ENCODE measurements at regions not wholly inside any gene's neighbourhood (a gene's known extent, or its start where the extent isn't known, plus 50 kb on each side); places are given as distances from the start of the nearest gene placed in this dataset.

DNA sequence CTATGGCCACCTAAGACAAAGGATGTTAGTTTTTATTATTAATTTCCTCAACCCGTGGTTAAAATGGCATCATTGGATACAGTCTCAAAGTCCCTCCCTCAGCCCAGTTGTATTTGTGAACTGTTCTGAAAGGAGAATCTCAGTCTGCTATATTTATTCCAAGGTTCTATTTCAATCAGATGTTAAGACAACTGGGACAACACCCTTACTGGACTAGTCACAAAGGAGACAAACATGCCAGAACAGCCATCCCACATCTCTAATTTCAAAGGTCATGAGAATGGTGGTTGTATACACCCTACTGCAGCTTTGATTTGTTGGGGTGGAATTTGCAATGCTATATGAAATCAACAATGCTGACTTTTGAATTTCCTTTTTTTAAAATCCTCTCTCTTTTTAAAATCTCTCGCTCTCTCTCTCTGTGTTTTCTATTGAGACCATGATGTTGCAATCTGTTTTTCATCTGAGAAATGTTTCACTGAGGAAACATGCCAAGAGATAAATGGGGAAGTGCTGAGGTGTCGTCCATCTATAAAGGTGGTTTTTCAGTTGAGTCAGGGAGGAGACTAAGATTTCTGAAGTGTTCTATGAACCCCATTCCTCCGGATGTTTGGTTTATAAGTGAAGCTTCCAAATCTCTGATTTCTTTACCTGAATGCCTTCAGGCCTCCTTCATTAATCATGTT is 201.5 kb upstream of the GATB start:
- DNase-seq, result no peak

DNA sequence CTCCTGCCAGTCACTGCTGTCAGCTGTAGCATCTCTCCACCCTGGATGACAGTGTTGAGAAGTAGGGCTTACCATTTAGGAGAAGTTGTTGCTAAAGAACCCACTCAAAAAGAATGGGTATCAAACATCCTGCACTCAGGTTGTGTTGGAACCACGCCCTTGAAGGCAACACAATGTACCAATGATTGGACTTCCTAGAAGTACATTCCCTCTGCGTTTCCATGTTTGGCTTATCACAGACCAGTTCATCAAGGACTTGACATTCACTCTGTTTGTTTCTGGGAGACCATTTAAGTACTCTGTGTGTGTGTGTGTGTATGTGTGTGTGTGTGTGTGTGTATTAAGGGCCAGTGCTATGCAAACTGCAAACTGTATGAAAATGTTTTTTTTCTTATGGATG is 200.6 kb upstream of the GATB start:
- no peak for DNase-seq

DNA sequence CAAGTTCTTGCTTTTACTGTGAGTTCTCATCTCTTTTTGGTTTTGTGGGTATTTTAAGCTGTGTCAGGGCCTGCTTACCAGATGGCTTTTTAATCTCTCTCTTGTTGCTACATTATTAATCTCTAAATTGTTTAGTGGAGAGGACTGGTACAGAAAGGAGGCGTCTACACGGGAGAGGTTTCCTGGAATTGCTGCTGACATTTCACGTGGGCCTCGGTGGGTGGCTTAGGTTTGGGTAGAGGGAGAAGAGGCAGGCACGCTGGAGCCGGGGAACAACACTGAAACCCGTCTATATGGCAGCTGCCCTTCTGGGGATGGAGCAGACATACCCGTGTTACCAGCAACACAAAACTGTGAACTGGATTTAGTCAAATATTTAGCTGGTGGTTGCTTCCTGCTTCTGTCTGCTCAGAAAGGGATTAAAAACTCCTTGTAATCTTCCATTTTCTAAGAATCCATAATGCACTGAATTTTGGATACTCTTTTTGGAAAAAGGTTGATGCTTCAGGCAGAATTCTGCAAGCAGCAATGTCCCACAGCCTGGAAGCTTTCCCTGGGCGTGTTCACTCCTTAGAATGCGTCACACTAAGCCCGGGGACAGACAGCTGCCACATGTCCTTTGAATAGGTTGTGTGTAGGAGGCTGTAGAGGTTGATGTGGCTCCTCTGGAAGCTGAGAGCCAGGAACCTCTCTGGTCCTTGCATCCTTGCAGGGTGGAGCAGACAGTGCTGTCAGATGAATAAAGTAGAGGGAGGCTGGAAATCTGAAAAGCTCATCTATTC is 199.8 kb upstream of the GATB start:
- DNase-seq, result no peak

DNA sequence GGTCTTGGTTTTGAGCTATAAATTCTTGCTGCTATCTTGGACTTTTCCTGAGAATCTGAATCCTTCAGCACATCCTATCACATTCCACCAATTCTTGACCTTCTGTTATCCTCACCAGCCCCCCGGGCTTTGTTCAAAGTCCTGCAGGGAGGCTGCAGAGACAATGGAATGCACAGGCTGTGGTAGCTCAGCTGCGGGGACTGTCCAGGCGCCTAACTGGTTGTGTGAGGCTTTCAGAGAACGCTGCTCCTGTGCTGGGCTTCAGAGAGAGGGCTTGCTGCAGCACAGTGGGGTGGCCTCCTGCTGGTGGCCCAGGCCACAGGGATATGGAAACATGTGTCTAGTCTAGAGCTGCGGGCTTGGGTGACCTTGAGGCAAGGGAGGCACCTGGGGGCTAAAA is 196.3 kb upstream of the GATB start:
- DNase-seq, result no peak

DNA sequence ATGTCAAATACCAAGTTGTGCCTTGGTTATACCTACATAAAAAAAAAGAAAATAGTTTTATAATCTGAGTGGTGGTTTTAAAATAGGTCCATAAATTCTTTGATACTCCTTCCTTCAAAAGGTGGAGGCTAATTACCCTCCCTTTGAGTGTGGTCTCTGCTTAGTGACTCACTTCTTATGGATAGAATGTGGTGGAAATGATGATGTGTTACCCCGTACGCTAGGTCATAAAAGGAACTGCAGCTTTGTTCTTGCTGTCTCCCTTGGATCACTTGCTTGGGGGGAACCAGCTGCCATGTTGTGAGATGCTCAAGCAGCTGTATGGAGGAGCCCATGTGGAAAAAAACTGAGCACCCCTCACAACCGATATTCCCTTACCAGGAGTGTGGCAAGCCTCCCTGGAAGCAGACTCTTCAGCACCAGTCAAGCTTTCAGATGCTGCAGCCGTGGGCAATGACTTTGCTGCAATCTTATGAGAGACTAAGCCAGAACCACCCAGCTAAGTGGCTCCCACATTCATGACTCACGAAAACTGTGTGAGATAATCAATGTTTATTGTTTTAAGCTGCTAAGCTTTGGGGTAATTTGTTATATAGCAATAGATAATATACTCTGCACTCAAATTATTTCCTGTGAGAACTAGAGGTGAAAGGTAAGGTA is 195.0 kb upstream of the GATB start:
- no peak for DNase-seq

DNA sequence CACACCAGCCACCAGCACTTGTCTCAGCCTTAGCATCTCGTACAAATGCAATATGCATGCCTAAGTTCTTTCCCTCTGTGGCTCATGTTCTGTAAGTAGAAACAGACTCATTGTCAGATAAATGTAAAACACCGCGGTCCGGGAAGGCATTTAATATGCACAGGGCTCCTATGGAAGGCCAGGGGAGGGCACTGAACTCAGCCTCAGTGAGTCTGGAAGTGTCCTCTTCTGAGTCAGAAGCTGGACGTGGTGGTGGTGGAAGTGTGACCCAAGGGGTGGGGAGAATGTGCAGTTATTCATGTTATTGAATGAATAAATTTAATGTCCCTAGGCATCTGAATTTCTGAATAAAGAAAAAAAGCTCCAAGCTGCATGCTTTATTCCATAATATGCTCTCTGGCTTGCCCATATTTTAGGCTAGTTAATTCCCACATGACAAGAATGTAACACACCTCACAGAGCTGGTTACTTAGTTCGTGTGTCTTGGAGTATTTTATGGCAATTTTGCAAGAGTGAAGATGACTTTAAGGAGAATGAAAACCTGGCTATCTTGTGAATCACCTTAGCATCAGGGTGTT is 193.1 kb upstream of the GATB start:
- no peak for DNase-seq

DNA sequence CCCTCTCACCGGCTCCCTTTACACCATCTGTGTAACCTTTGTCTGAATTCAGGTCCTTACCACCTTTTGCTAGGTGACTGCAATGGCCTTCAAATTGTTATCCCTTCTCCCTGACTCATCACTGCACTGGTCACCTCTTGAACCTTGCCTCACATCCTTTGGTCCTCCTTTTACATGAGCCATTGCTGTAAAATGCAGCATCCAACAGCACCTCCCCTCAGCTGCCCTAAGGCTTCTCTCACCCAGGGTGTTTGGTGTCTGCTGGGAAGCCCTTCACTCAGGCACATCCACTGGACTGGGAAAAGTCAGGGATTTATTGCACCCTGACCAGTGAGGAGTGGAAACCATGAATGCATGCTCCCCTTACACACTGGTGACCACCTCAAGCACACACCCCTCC is 192.5 kb upstream of the GATB start:
- no peak for DNase-seq

DNA sequence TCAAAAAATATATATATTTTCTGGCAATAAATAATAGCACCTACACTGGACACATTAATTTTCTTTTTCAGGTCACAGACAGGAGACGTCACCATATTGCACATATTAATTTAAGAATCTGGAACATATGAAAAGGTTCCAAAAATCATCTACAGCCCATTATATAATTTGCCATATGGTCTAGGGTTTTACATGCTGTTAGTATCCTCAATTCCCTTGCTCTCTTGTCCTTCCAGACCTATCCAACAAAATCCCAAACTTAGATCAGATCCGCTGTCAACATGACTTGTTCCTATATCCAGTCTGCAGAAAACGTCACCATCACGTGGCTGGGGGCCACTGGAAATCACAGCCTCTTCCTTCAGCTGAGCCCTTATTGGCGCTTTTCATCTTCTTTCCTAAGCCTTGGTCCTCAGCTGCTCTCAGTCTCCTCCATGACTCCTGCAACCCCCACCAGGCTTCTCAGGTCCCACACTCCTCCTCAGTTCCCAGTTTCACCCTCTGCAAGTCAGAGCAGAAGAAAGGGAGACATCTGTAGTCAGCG is 192.0 kb upstream of the GATB start:
- DNase-seq, result no peak

DNA sequence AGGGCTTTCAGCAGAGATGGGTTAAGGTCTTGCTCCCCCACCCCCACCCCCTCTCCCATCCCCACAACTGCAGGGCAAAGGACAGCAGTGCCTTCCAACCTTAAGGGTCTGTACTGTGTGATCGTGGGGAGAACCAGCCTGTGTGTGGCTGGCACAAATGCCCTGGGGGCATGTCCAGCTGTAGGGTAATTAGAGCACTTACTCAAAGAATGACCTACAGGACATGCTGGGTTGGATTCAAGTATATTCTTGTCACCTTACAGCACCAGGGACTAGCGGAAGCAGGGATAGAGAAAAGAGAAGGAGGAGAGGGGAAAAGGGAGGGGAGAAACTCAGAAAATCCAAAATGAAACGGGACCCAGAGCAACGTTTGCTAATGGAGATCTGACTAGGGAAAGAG is 191.3 kb upstream of the GATB start:
- DNase-seq, result no peak

DNA sequence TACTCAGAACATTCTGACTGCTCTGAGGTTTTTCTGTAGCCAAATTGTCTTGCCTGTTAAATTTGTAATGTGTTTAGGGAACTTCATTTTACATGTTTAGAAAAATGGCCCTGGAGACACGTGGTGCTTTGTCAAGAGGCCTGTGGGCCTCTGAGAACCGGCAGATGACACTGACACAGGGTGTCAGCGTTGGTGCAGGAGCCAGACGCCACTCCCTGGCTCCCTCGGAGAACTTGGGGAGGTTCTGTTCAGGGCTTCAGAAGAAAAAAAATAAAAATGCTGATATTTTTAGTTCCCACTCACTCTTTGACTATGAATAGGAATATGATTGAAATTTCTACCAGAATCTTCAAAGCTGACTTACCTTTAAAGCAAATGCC is 190.9 kb upstream of the GATB start:
- no peak for DNase-seq

DNA sequence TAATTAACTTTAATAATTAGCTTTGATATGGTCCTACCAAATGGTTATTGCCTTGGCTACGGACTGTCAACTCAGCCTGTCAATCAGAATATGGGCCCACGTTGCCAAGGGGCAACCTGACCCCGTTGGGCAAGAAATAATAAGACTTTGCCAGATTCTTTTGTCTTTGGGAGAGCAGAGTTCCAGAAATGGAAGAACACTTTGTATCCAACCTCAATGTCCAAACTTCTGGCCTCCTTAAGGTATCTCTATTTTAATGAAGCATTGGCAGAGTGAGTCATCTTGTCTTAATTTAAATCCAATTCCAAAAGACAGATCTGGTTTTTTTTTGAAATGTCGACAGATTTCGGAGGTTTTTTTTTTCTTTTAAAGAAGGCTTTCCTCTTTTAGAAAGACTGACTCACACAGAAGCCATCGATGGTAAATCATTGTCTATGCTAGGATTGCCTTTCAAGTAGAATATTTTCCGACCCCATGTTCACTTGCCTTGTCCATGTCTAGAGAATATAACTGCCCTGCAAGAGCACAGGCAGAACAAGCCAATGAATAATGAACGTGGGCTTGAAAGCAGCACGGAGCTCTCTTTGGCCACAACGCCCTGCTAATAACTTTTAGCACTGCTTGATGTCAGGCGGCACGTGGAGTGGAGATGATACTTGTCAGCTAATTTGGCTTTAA is 190.3 kb upstream of the GATB start:
- DNase-seq, result no peak

DNA sequence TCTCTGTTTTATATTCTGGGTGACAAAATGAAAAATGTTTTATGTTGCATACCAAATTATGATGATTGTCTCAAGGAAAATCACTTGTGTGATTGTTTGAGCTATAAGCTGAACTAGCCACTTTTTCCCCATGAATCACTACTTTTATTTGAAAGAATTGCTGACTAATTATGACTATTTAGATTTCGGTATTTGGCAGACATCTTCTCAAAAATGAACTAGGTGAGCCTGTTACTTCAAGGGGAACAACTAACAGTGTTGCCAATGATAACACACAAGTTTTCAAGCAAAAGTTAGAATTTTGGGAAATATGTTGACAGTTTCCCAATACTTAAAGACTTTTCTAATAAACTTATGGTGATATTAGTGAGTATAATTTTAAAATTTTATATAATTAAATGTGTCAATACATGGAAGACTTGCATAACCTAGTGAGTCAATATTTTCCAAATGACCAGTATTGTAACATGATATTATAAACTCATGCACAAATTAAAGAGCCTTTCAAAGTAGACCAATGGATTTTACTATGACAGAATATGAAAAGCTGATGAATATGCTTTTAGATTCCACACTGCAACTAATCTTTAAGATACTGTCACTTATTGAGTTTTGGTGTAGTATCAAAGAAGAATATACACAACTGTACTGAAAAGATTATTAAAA is 187.7 kb upstream of the GATB start:
- no peak for DNase-seq

DNA sequence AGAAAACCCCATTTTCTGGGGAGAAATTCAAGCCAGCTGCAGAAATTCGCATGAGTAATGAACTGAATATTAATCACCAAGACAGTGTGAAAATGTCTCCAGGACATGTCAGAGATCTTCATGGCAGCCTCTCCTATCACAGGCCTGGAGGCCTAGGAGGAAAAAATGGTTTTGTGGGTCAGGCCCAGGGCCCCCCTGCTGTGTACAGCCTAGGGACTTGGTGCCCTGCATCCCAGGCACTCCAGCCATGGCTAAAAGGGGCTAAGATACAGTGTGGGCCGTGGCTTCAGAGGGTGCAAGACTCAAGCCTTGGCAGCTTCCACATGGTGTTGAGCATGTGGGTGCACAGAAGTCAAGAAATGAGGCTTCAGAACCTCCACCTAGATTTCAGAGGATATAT is 185.9 kb upstream of the GATB start:
- no peak for DNase-seq

DNA sequence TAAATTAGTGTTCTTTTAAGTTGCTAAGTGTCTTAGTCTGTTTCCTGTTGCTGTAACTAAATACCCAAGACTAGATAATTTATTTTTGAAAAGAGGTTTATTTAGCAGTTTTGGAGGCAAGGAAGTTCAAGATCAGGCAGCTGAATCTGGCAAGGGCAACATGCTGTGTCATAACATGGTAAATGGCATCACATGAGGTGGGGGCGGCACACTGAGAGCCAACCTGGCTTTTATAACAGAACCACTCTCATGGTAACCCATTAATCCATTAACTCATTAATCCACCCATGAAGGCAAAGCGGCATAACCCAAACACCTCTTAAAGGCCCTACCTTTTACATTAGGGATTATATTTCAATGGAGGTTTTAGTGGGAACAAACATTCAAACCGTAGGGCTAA is 182.2 kb upstream of the GATB start:
- no peak for DNase-seq

DNA sequence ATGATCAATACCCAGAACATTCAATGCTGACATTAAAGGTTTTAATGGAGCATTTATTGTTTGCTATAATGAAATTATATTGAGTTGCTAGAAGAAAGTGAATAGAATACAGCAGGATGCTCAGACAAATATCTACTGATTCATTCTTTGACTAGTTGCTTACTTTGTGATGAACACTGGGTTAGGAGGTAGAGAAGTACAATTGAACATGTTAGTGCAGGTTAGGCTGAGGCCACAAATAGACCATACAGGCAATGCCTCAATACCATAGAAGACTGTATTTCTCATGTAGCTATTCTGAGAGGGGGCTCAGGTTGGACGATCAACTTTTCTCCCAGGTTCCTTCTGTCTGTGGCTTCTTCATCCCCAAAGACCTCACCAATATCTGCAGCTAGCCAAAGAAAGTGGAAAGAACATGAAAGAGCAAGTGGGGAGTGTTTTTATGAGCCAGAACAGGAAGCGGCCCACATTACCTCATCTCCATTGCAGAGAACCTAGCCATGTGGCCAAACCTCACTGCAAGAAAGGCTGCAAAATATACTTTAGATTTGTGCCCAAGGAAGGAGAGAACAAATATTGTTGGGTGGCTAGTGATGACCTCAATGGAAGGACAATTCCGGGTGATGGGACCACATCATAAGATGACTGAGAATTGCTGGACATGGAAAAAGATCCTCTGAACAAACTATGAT is 180.3 kb upstream of the GATB start:
- no peak for DNase-seq

DNA sequence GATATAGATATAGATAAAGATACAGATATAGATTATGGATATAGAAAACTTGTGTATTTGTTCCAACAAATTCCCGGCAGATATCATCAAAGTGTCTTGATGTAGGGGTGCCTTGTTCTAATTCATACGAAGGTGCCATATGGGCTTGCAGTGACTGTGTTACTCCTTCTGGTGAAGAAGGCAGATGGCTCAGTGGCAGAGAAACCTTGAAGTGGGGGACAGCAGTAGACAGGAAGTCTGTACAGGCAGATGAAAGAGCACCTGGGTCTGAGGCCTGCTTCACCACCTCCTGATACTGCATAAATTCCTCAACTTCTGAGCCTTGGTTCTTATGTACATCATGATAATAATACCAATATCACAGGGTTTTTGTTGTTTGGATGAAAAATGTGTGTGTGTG is 179.5 kb upstream of the GATB start:
- DNase-seq, result no peak

DNA sequence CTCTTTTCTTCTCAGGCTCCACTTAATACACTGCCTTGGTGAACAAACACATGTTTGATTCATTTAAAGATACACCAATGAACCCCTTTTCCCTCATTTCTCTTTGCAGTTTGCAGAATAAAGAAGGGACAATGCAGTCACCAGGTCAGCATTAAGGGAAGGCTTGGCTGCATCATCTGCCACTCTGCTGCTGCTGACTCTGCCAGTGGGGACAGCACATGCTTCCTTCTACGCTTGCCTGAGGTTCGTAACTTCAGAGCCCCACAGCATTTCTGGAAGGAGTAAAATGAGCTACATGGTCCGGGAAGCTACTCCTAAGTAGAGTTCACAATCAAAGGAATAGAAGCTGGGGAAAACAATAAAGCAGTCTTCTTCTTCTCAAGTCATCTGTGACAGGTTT is 178.9 kb upstream of the GATB start:
- no peak for DNase-seq

DNA sequence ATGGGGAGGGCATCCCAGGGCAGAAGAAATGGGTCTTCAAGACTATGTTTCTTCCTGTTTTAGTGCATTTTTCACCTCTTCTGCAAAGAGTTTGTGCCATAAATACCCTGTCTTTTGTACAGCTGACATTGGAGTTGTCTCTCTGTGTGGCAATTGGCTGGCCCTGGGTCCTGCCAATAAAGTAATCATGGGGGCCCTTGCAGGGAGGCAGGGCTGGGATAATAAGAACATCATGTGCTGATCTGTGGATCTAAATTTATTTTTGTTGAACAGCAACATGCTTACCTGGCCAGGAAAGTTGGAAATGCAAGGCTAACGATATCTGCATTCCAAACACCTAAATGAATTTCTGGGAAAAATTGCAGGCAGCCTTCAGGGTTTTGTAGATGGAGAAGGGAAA is 174.6 kb upstream of the GATB start:
- no peak for DNase-seq

DNA sequence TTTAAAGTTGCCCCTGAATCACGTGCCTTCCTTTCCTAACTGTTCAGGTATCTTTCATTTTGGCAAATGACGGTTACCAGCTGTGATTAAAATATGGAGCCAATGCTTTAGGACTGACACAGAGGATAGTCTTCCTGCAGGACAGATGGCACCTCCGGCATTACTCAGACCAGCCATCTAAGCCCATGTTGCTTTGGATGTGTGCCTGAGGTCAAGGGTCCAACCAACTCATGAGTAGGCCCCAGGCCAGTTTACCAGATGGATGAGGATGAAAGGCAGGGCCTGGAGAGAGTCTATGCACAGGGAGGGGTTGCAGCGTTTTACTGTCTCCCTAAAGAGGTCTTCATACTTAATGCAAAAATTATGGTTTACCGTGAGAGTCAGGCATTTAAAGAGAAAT is 174.0 kb upstream of the GATB start:
- no peak for DNase-seq

DNA sequence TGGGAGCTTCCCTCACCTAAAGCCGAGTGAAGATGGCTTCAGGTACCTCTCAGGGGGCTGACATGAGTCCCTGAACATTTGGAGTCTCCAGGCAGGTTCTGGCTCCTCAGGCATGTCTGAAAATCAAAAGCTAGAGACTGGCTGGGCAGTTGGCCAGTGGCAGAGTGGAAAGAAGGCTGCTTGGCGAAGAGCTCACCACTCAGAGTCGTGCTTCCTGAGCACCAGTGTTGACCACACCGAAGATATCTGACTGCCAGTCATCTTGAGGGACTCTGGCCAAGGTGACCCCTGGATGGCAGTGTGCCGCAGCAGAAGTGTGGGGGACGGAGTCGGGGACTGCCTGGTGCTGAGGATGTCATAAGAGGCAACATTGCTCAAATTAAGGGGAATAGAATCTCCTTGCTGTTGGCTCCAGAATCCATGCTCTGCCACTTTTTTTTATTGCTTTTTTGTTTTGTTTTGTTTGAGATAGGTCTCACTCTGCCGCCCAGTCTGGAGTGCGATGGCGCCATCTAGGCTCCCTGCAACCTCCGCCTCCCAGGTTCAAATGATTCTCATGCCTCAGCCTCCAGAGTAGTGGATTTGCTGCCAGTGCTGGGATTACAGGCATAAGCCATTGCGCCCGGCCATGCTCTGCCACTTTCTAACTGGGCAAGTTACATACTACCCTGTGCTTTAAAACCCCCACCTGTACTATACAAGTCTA is 172.5 kb upstream of the GATB start:
- no peak for DNase-seq

DNA sequence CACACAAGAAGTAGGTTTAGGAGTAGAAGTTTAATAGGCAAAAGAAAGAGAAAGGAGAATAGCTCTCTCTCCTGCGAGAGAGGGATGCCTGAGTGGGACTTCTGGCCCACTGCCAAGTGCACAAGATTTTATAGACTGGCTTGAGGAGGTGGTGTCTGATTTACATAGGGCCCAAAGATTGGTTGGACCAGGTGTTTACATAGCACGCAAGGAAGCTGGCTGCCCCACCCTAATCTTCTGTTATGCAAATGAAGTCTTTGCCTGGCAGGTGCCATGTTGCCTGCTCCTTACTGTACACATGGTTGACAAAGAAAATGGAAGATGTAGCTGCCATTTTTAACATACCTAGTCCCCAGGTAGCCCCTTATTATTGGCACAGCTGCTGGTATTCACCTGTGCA is 170.8 kb upstream of the GATB start:
- DNase-seq, result no peak
